GM12878 (cell line): ENCODE measurements at regions not wholly inside any gene's neighbourhood (a gene's known extent, or its start where the extent isn't known, plus 50 kb on each side); places are given as distances from the start of the nearest gene placed in this dataset.

Experiments used
- ATAC-seq: fragments of 200-7000 bp; cut with Tn5 transposase; 3 replicates; pipeline ENCODE4 v1.9.1; 2020; ENCODE audit warnings: mild to moderate bottlenecking, moderate library complexity
- BruUV-seq: library from RNA; stranded (reverse); fragments of 400-500 nt; replicated peaks from 2 replicates; lab custom pipeline; 2021; lab: Mats Ljungman, UMichigan
- CTCF ChIA-PET: fragments of 300-600 bp; sonication (Branson Sonifier 250); formaldehyde crosslinking; extraction: SDS; loops from one replicate; lab custom pipeline; 2021; ENCODE audit warnings: inconsistent platforms; lab: Yijun Ruan, JAX
- POLR2A ChIA-PET: fragments of 350-600 bp; formaldehyde crosslinking; extraction: SDS; loops from one replicate; lab custom pipeline; 2021; ENCODE audit warnings: inconsistent platforms; lab: Charles Lee
- RAD21 ChIA-PET: fragments of 300-600 bp; sonication (Branson Sonifier 250); formaldehyde crosslinking; loops from one replicate; lab custom pipeline; 2023; ENCODE audit warnings: antibody characterized with exemption; ENCODE audit not compliant: unreplicated experiment; lab: Charles Lee
- SMC1A ChIA-PET: fragments of 300-600 bp; sonication (Branson Sonifier 250); formaldehyde crosslinking; loops from one replicate; lab custom pipeline; 2023; ENCODE audit not compliant: unreplicated experiment, uncharacterized antibody; lab: Charles Lee
- DNase-seq: peaks from one replicate; pipeline ENCODE4 v3.0.0-alpha.2; 2011; ENCODE audit warnings: low read depth, low spot score
- FAIRE-seq: peaks from 3 replicates; lab custom pipeline; 2011; peaks lifted over from hg19 to GRCh38; lab: Jason Lieb, UNC
- H2AFZ ChIP-seq: 2 replicates; pipeline ENCODE4 v1.6.0; 2011; ENCODE audit warnings: low read depth, low read length, control low read depth; ENCODE audit not compliant: control insufficient read depth
- H3K27ac ChIP-seq: 2 replicates; pipeline ENCODE4 v1.5.1; 2011; ENCODE audit warnings: control low read depth; ENCODE audit not compliant: control insufficient read depth, insufficient read depth
- H3K27me3 ChIP-seq, 2 experiments: replicated peaks in 1 of 2; 2 replicates each; pipeline versions ENCODE4 v1.6.0 to v1.6.1; 2011; ENCODE audit warnings: low read length in 1 of 2; ENCODE audit not compliant: control insufficient read depth in 2 of 2, insufficient read depth in 2 of 2
- H3K36me3 ChIP-seq, 2 experiments: 2 replicates each; pipeline ENCODE4 v1.5.1; 2011; ENCODE audit warnings: low read length in 1 of 2; ENCODE audit not compliant: control insufficient read depth in 2 of 2, insufficient read depth in 2 of 2
- H3K4me1 ChIP-seq: 2 replicates; pipeline ENCODE4 v1.6.1; 2011; ENCODE audit warnings: mild to moderate bottlenecking, low read length, moderate library complexity, mixed read lengths; ENCODE audit not compliant: control insufficient read depth, insufficient read depth
- H3K4me2 ChIP-seq: 2 replicates; pipeline ENCODE4 v1.6.0; 2011; ENCODE audit warnings: control low read depth; ENCODE audit not compliant: control insufficient read depth, insufficient read depth
- H3K4me3 ChIP-seq: fragments of 200-600 bp; sonication (generic); 2 replicates; pipeline ENCODE4 v1.5.1; 2016
- H3K79me2 ChIP-seq: 2 replicates; pipeline ENCODE4 v1.6.0; 2011; ENCODE audit warnings: low read length; ENCODE audit not compliant: control insufficient read depth, insufficient read depth
- H3K9ac ChIP-seq: 2 replicates; pipeline ENCODE4 v1.8.0; 2011; ENCODE audit warnings: low read length, control low read depth, mixed read lengths; ENCODE audit not compliant: control insufficient read depth, insufficient read depth
- H3K9me3 ChIP-seq: replicated peaks from 3 replicates; pipeline ENCODE4 v1.5.1; 2011; ENCODE audit warnings: mild to moderate bottlenecking, low read length; ENCODE audit not compliant: control insufficient read depth, insufficient read depth
- H4K20me1 ChIP-seq: 2 replicates; pipeline ENCODE4 v1.6.0; 2011; ENCODE audit not compliant: control insufficient read depth, insufficient read depth
- CBFB ChIP-seq: IDR thresholded peaks from 2 replicates; pipeline ENCODE4 v1.6.1; 2016; ENCODE audit warnings: antibody characterized with exemption, low read depth
- CHD2 ChIP-seq: IDR thresholded peaks from 2 replicates; pipeline ENCODE4 v1.6.1; 2011; ENCODE audit warnings: low read depth, low read length, improper control_type of control experiment, borderline replicate concordance
- HDGF ChIP-seq: fragments of 450-650 bp; IDR thresholded peaks from 2 replicates; pipeline ENCODE4 v1.6.1; 2016; ENCODE audit warnings: antibody characterized with exemption
- NR2C1 ChIP-seq: fragments of 450-650 bp; IDR thresholded peaks from 2 replicates; pipeline ENCODE4 v1.6.1; 2017; ENCODE audit warnings: antibody characterized with exemption, mild to moderate bottlenecking, moderate library complexity
- RAD51 ChIP-seq: fragments of 450-650 bp; IDR thresholded peaks from 2 replicates; pipeline ENCODE4 v1.6.1; 2016; ENCODE audit warnings: moderate library complexity, mild to moderate bottlenecking, inconsistent platforms
- RBBP5 ChIP-seq: fragments of 200-600 bp; sonication (generic); conservative IDR thresholded peaks from 2 replicates; pipeline ENCODE4 v1.6.1; 2016
- RFX5 ChIP-seq: IDR thresholded peaks from 2 replicates; pipeline ENCODE4 v1.6.1; 2011; ENCODE audit warnings: low read depth, low read length, improper control_type of control experiment
- SP1 ChIP-seq: IDR thresholded peaks from one replicate; pipeline ENCODE4 v1.6.1; 2011; ENCODE audit warnings: low read depth, low read length
- SPI1 ChIP-seq: IDR thresholded peaks from 2 replicates; pipeline ENCODE4 v1.6.1; 2011; ENCODE audit warnings: low read depth, mild to moderate bottlenecking, low read length, moderate library complexity, borderline replicate concordance; ENCODE audit not compliant: insufficient read depth
- SUPT20H ChIP-seq: IDR thresholded peaks from 2 replicates; pipeline ENCODE4 v1.6.1; 2011; ENCODE audit warnings: low read depth, mild to moderate bottlenecking, low read length, moderate library complexity, borderline replicate concordance; ENCODE audit not compliant: control insufficient read depth
- ZNF384 ChIP-seq: IDR thresholded peaks from 2 replicates; pipeline ENCODE4 v1.6.1; 2012; ENCODE audit warnings: low read depth, mild to moderate bottlenecking, low read length, improper control_type of control experiment, borderline replicate concordance
- ZNF622 ChIP-seq: fragments of 450-650 bp; IDR thresholded peaks from 2 replicates; pipeline ENCODE4 v1.6.1; 2017; ENCODE audit warnings: mild to moderate bottlenecking, inconsistent platforms
- ZSCAN29 ChIP-seq: fragments of 450-650 bp; IDR thresholded peaks from 2 replicates; pipeline ENCODE4 v1.6.1; 2017; ENCODE audit warnings: mild to moderate bottlenecking, moderate library complexity
- WGBS: methylation state at CpG from one replicate; pipeline ENCODE4 v1.1.6; 2016; ENCODE audit warnings: low lambda C conversion rate; ENCODE audit not compliant: insufficient replicate concordance, insufficient coverage; ENCODE audit errors: missing lambda C conversion rate; 5-methylcytosine and 5-hydroxymethylcytosine counted together
- in situ Hi-C: fragments of 300-500 bp; cut with MboI; formaldehyde crosslinking; loops from 9 replicates; pipeline ENCODE4 v1.14.3; 2018; ENCODE audit warnings: mixed read lengths
- intact Hi-C: fragments of 100-400 bp; cut with micrococcal nuclease; formaldehyde crosslinking; loops from one replicate; pipeline ENCODE4 v1.14.2; 2022; ENCODE audit not compliant: unreplicated experiment
- TF ChIP-seq, protein P1 (sequence below): fragments of 450-650 bp; IDR thresholded peaks from 2 replicates; pipeline ENCODE4 v1.6.1; 2017; ENCODE audit warnings: antibody characterized with exemption, mild to moderate bottlenecking, moderate library complexity
- TF ChIP-seq, protein P2 (sequence below): fragments of 450-650 bp; IDR thresholded peaks from 2 replicates; pipeline ENCODE4 v1.6.1; 2016; ENCODE audit warnings: mild to moderate bottlenecking
- TF ChIP-seq, protein P3 (sequence below), 3 experiments: IDR thresholded peaks in 2 of 3; conservative IDR thresholded peaks in 1 of 3; 2 replicates each; pipeline ENCODE4 v1.5.1; 2011; ENCODE audit warnings: low read depth in 3 of 3, low read length in 3 of 3, mild to moderate bottlenecking in 3 of 3, control low read depth in 2 of 3, moderate library complexity in 2 of 3, inconsistent platforms in 1 of 3, mixed read lengths in 1 of 3; ENCODE audit not compliant: control insufficient read depth in 2 of 3, insufficient read depth in 1 of 3; ENCODE audit errors: extremely low read depth in 1 of 3

- WGBS = 45% methylated on average over 2 of the region's 2 CpGs
- Histone ChIP-seq H3K9me3 (no peaks in the 10 kb centered on the region), H3K27me3 (no peaks in the 10 kb centered on the region; a peak in 1 of 4 replicates), H3K4me1 (no peaks in the 10 kb centered on the region), H2AFZ (no peak overlapping the region), H3K4me2 (no peak overlapping the region), H3K9ac (no peak overlapping the region), H4K20me1 (no peaks in the 10 kb centered on the region), H3K4me3 (no peak overlapping the region), H3K79me2 (no peaks in the 10 kb centered on the region), H3K27ac (no peak overlapping the region), H3K36me3 (no peaks in the 10 kb centered on the region)
- FAIRE-seq (no peak), DNase-seq (no peak), ATAC-seq (no peak)
- intact Hi-C loops (no loop called here), in situ Hi-C loops (no loop called here)
- RAD21 ChIA-PET = no interaction called here
- SMC1A ChIA-PET = interaction anchor here (0.9 kb wide), 1 partner anchor 10 kb away, joined by 3 read pairs; no protein-coding TSS in a partner anchor
- TF ChIP-seq CHD2 = no peak
- no peak for TF ChIP-seq RBBP5
- TF ChIP-seq SPI1 = no peak
- TF ChIP-seq ZNF384 = no peak
- TF ChIP-seq SUPT20H = no peak
- TF ChIP-seq SP1 = no peak
- TF ChIP-seq ZNF622 = no peak
- TF ChIP-seq, protein P1, sequence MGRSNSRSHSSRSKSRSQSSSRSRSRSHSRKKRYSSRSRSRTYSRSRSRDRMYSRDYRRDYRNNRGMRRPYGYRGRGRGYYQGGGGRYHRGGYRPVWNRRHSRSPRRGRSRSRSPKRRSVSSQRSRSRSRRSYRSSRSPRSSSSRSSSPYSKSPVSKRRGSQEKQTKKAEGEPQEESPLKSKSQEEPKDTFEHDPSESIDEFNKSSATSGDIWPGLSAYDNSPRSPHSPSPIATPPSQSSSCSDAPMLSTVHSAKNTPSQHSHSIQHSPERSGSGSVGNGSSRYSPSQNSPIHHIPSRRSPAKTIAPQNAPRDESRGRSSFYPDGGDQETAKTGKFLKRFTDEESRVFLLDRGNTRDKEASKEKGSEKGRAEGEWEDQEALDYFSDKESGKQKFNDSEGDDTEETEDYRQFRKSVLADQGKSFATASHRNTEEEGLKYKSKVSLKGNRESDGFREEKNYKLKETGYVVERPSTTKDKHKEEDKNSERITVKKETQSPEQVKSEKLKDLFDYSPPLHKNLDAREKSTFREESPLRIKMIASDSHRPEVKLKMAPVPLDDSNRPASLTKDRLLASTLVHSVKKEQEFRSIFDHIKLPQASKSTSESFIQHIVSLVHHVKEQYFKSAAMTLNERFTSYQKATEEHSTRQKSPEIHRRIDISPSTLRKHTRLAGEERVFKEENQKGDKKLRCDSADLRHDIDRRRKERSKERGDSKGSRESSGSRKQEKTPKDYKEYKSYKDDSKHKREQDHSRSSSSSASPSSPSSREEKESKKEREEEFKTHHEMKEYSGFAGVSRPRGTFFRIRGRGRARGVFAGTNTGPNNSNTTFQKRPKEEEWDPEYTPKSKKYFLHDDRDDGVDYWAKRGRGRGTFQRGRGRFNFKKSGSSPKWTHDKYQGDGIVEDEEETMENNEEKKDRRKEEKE = no peak
- TF ChIP-seq NR2C1 = no peak
- TF ChIP-seq, protein P2, sequence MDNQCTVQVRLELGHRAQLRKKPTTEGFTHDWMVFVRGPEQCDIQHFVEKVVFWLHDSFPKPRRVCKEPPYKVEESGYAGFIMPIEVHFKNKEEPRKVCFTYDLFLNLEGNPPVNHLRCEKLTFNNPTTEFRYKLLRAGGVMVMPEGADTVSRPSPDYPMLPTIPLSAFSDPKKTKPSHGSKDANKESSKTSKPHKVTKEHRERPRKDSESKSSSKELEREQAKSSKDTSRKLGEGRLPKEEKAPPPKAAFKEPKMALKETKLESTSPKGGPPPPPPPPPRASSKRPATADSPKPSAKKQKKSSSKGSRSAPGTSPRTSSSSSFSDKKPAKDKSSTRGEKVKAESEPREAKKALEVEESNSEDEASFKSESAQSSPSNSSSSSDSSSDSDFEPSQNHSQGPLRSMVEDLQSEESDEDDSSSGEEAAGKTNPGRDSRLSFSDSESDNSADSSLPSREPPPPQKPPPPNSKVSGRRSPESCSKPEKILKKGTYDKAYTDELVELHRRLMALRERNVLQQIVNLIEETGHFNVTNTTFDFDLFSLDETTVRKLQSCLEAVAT = no peak
- no peak for TF ChIP-seq RFX5
- no peak for TF ChIP-seq ZSCAN29
- TF ChIP-seq, protein P3, sequence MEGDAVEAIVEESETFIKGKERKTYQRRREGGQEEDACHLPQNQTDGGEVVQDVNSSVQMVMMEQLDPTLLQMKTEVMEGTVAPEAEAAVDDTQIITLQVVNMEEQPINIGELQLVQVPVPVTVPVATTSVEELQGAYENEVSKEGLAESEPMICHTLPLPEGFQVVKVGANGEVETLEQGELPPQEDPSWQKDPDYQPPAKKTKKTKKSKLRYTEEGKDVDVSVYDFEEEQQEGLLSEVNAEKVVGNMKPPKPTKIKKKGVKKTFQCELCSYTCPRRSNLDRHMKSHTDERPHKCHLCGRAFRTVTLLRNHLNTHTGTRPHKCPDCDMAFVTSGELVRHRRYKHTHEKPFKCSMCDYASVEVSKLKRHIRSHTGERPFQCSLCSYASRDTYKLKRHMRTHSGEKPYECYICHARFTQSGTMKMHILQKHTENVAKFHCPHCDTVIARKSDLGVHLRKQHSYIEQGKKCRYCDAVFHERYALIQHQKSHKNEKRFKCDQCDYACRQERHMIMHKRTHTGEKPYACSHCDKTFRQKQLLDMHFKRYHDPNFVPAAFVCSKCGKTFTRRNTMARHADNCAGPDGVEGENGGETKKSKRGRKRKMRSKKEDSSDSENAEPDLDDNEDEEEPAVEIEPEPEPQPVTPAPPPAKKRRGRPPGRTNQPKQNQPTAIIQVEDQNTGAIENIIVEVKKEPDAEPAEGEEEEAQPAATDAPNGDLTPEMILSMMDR (IDR thresholded peaks at IDR 0.05 in 2 of 3, conservative IDR thresholded peaks at IDR 0.05 in 1 of 3; ENCODE audit: control insufficient read depth in 2 of 3, extremely low read depth in 1 of 3, insufficient read depth in 1 of 3, low read depth in 3 of 3, low read length in 3 of 3) = no peak
- TF ChIP-seq RAD51 = no peak
- no peak for TF ChIP-seq HDGF
- no peak for TF ChIP-seq CBFB
- no TSS peak for BruUV-seq
- POLR2A ChIA-PET = no interaction called here
- CTCF ChIA-PET = no interaction called here
Observed at GRCh38 chr1:168910403-168910802, 181.4 kb upstream of the DPT start.
